Right hindlimb (tissue), 1 donor: ENCODE measurements at regions not wholly inside any gene's neighbourhood (a gene's known extent, or its start where the extent isn't known, plus 50 kb on each side); places are given as distances from the start of the nearest gene placed in this dataset.

ENCODE experiments used
- DNase-seq: peaks from one replicate; pipeline ENCODE4 v3.0.0-alpha.2; 2018

- no peak for DNase-seq
These were observed 276.5 kb upstream of the KCNMB2 start for GRCh38 chr3:178259703-178260102.

GRCh38 chr3:178260887-178261565 is 275.2 kb upstream of the KCNMB2 start:
- no peak for DNase-seq

- no peak for DNase-seq
These were observed 272.9 kb upstream of the KCNMB2 start for GRCh38 chr3:178263236-178263916.

GRCh38 chr3:178267158-178267844 is 268.9 kb upstream of the KCNMB2 start:
- DNase-seq, result no peak

GRCh38 chr3:178270838-178271237 is 265.4 kb upstream of the KCNMB2 start:
- no peak for DNase-seq

- no peak for DNase-seq
These were observed 264.4 kb upstream of the KCNMB2 start for GRCh38 chr3:178271740-178272387.

- DNase-seq, result no peak
These were observed 263.4 kb upstream of the KCNMB2 start for GRCh38 chr3:178272841-178273240.

- DNase-seq, result no peak
These were observed 261.5 kb upstream of the KCNMB2 start for GRCh38 chr3:178274711-178275110.

GRCh38 chr3:178275311-178275710 is 260.9 kb upstream of the KCNMB2 start:
- no peak for DNase-seq

GRCh38 chr3:178275793-178276192 is 260.4 kb upstream of the KCNMB2 start:
- no peak for DNase-seq

GRCh38 chr3:178277605-178278004 is 258.6 kb upstream of the KCNMB2 start:
- DNase-seq, result no peak

GRCh38 chr3:178283561-178283960 is 252.7 kb upstream of the KCNMB2 start:
- no peak for DNase-seq

GRCh38 chr3:178284181-178284580 is 252.1 kb upstream of the KCNMB2 start:
- no peak for DNase-seq

GRCh38 chr3:178288074-178288473 is 248.2 kb upstream of the KCNMB2 start:
- DNase-seq, result no peak

GRCh38 chr3:178289544-178290160 is 246.6 kb upstream of the KCNMB2 start:
- peak; percentile 55 for DNase-seq

GRCh38 chr3:178291574-178292370 is 244.5 kb upstream of the KCNMB2 start:
- no peak for DNase-seq

- peak; percentile 46 for DNase-seq
These were observed 240.8 kb upstream of the KCNMB2 start for GRCh38 chr3:178295292-178295912.

- no peak for DNase-seq
These were observed 239.0 kb upstream of the KCNMB2 start for GRCh38 chr3:178297199-178297598.

- DNase-seq, result no peak
These were observed 238.5 kb upstream of the KCNMB2 start for GRCh38 chr3:178297740-178298139.

GRCh38 chr3:178300441-178300959 is 235.7 kb upstream of the KCNMB2 start:
- DNase-seq, result no peak
